ENCODE measurements at regions not wholly inside any gene's neighbourhood (a gene's known extent, or its start where the extent isn't known, plus 50 kb on each side); places are given as distances from the start of the nearest gene placed in this dataset.
"Not testable (repeated sequence)": the region's sequence is repeated elsewhere in the genome, so short reads cannot be mapped to it uniquely, and the experiment has no call there.

DNA sequence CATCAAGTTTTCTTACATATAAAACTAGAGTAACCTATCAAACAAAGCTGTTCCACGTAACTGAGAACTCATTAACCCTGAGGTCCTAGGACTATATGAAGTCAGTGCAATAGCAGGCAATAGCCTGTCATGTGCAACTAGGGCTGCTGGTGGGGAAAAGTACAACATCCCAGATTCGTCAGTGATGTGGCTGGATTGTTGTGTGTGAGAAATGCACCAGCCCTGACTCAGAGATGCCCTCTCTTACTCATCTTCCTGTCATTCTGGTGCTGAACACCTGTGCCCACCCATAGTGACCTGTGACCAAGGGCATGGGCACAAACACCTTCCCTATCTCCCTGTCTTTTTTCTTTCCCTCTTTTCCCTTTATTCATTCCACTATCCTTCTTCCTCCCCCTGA is 504.2 kb downstream of the TUBA3C start:
- POLR2A ChIA-PET; CTCF ChIA-PET; H3K27ac ChIP-seq (ENCODE audit: extremely low read depth, low read depth, low read length); H3K36me3 ChIP-seq (ENCODE audit: control insufficient read depth in 2 of 2, insufficient read depth in 1 of 2, low read length in 2 of 2); H3K4me1 ChIP-seq (ENCODE audit: control insufficient read depth, insufficient read depth, low read length); H3K9me3 ChIP-seq (ENCODE audit: control insufficient read depth, insufficient read depth, low read depth, low read length); H3K4me3 ChIP-seq (ENCODE audit: low read depth, low read length): not testable (repeated sequence)

GRCh38 chr13:18675268-18675667 is 506.4 kb downstream of the TUBA3C start:
- CTCF ChIA-PET; H3K27ac ChIP-seq (ENCODE audit: extremely low read depth, low read depth, low read length): not testable (repeated sequence)

GRCh38 chr13:18673794-18674193 is 507.8 kb downstream of the TUBA3C start:
- H3K27ac ChIP-seq (ENCODE audit: extremely low read depth, low read depth, low read length); CTCF ChIA-PET; POLR2A ChIA-PET; H3K4me3 ChIP-seq (ENCODE audit: low read depth, low read length); H3K9me3 ChIP-seq (ENCODE audit: control insufficient read depth, insufficient read depth, low read depth, low read length); H3K4me1 ChIP-seq (ENCODE audit: control insufficient read depth, insufficient read depth, low read length); H3K36me3 ChIP-seq (ENCODE audit: control insufficient read depth in 2 of 2, insufficient read depth in 1 of 2, low read length in 2 of 2): not testable (repeated sequence)

More at GRCh38 chr13:18675268-18675667, 506.4 kb downstream of the TUBA3C start:
- H3K9me3 ChIP-seq (ENCODE audit: control insufficient read depth, insufficient read depth, low read depth, low read length); H3K4me3 ChIP-seq (ENCODE audit: low read depth, low read length); H3K36me3 ChIP-seq (ENCODE audit: control insufficient read depth in 2 of 2, insufficient read depth in 1 of 2, low read length in 2 of 2); POLR2A ChIA-PET; H3K4me1 ChIP-seq (ENCODE audit: control insufficient read depth, insufficient read depth, low read length): not testable (repeated sequence)

GRCh38 chr13:18666585-18666984 is 515.0 kb downstream of the TUBA3C start:
- CTCF ChIA-PET, result not testable (repeated sequence)

DNA sequence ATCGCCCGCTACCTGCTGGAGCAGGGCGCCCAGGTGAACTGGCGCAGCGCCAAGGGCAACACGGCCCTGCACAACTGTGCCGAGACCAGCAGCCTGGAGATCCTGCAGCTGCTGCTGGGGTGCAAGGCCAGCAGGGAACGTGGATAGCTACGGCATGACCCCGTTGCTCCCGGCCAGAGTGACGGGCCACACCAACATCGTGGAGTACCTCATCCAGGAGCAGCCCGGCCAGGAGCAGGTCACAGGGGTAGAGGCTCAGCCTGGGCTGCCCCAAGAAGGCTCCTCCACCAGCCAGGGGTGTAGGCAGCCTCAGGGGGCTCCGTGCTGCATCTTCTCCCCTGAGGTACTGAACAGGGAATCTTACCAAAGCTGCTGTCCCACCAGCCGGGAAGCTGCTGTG is 515.9 kb downstream of the TUBA3C start:
- CTCF ChIA-PET, result not testable (repeated sequence)

More at GRCh38 chr13:18666585-18666984, 515.0 kb downstream of the TUBA3C start:
- POLR2A ChIA-PET; H3K4me3 ChIP-seq (ENCODE audit: low read depth, low read length); H3K27ac ChIP-seq (ENCODE audit: extremely low read depth, low read depth, low read length); H3K4me1 ChIP-seq (ENCODE audit: control insufficient read depth, insufficient read depth, low read length); H3K36me3 ChIP-seq (ENCODE audit: control insufficient read depth in 2 of 2, insufficient read depth in 1 of 2, low read length in 2 of 2); H3K9me3 ChIP-seq (ENCODE audit: control insufficient read depth, insufficient read depth, low read depth, low read length): not testable (repeated sequence)

DNA sequence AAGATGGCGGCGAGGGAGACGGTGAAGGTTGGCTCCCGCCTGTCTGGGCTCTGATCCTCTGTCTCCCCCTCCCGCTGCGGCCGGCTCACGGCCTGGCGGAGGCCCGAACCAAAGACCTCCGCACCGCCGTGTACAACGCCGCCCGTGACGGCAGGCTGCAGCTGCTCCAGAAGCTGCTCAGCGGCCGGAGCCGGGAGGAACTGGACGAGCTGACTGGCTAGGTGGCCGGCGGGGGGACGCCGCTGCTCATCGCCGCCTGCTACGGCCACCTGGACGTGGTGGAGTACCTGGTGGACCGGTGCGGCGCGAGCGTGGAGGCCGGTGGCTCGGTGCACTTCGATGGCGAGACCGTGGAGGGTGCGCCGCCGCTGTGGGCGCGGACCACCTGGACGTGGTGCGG is 516.5 kb downstream of the TUBA3C start:
- POLR2A ChIA-PET; H3K4me3 ChIP-seq (ENCODE audit: low read depth, low read length): not testable (repeated sequence)

More for the DNA sequence above, 515.9 kb downstream of the TUBA3C start:
- H3K4me1 ChIP-seq (ENCODE audit: control insufficient read depth, insufficient read depth, low read length); POLR2A ChIA-PET; H3K36me3 ChIP-seq (ENCODE audit: control insufficient read depth in 2 of 2, insufficient read depth in 1 of 2, low read length in 2 of 2); H3K4me3 ChIP-seq (ENCODE audit: low read depth, low read length); H3K27ac ChIP-seq (ENCODE audit: extremely low read depth, low read depth, low read length); H3K9me3 ChIP-seq (ENCODE audit: control insufficient read depth, insufficient read depth, low read depth, low read length): not testable (repeated sequence)

GRCh38 chr13:18663222-18663621 is 518.4 kb downstream of the TUBA3C start:
- H3K4me1 ChIP-seq (ENCODE audit: control insufficient read depth, insufficient read depth, low read length); H3K9me3 ChIP-seq (ENCODE audit: control insufficient read depth, insufficient read depth, low read depth, low read length); CTCF ChIA-PET; H3K36me3 ChIP-seq (ENCODE audit: control insufficient read depth in 2 of 2, insufficient read depth in 1 of 2, low read length in 2 of 2); POLR2A ChIA-PET; H3K27ac ChIP-seq (ENCODE audit: extremely low read depth, low read depth, low read length); H3K4me3 ChIP-seq (ENCODE audit: low read depth, low read length): not testable (repeated sequence)

More for the DNA sequence above, 516.5 kb downstream of the TUBA3C start:
- CTCF ChIA-PET; H3K4me1 ChIP-seq (ENCODE audit: control insufficient read depth, insufficient read depth, low read length); H3K27ac ChIP-seq (ENCODE audit: extremely low read depth, low read depth, low read length); H3K9me3 ChIP-seq (ENCODE audit: control insufficient read depth, insufficient read depth, low read depth, low read length); H3K36me3 ChIP-seq (ENCODE audit: control insufficient read depth in 2 of 2, insufficient read depth in 1 of 2, low read length in 2 of 2): not testable (repeated sequence)

- CTCF ChIA-PET, result interaction anchor here (0.6 kb wide), 1 partner anchor 666 kb away, joined by 4 read pairs; no protein-coding TSS in a partner anchor
These were observed 537.9 kb downstream of the TUBA3C start for GRCh38 chr13:18643644-18644172.

GRCh38 chr13:18628928-18629327 is 552.7 kb downstream of the TUBA3C start:
- POLR2A ChIA-PET; H3K27ac ChIP-seq (ENCODE audit: extremely low read depth, low read depth, low read length); H3K4me3 ChIP-seq (ENCODE audit: low read depth, low read length); CTCF ChIA-PET; H3K9me3 ChIP-seq (ENCODE audit: control insufficient read depth, insufficient read depth, low read depth, low read length); H3K4me1 ChIP-seq (ENCODE audit: control insufficient read depth, insufficient read depth, low read length); H3K36me3 ChIP-seq (ENCODE audit: control insufficient read depth in 2 of 2, insufficient read depth in 1 of 2, low read length in 2 of 2): not testable (repeated sequence)

More at GRCh38 chr13:18643644-18644172, 537.9 kb downstream of the TUBA3C start:
- H3K27ac ChIP-seq (ENCODE audit: extremely low read depth, low read depth, low read length); H3K4me1 ChIP-seq (ENCODE audit: control insufficient read depth, insufficient read depth, low read length); POLR2A ChIA-PET; H3K9me3 ChIP-seq (ENCODE audit: control insufficient read depth, insufficient read depth, low read depth, low read length); H3K36me3 ChIP-seq (ENCODE audit: control insufficient read depth in 2 of 2, insufficient read depth in 1 of 2, low read length in 2 of 2); H3K4me3 ChIP-seq (ENCODE audit: low read depth, low read length): not testable (repeated sequence)

Measured in HEK293 (cell line).